Keratinocyte (primary cell): ENCODE measurements at regions not wholly inside any gene's neighbourhood (a gene's known extent, or its start where the extent isn't known, plus 50 kb on each side); places are given as distances from the start of the nearest gene placed in this dataset.

Experiments used
- DNase-seq: peaks from one replicate; pipeline ENCODE4 v3.0.0-alpha.2; 2011; ENCODE audit warnings: low read depth, missing footprints, low spot score
- FAIRE-seq: peaks from 2 replicates; lab custom pipeline; 2011; peaks lifted over from hg19 to GRCh38; lab: Jason Lieb, UNC
- H2AFZ ChIP-seq: 2 replicates; pipeline ENCODE4 v1.6.0; 2012; ENCODE audit warnings: low read length, control low read depth, inconsistent platforms; ENCODE audit not compliant: control insufficient read depth
- H3K27ac ChIP-seq: 2 replicates; pipeline ENCODE4 v1.5.1; 2011; ENCODE audit warnings: low read length; ENCODE audit not compliant: control insufficient read depth, insufficient read depth
- H3K27me3 ChIP-seq: 3 replicates; pipeline ENCODE4 v1.6.0; 2011; ENCODE audit warnings: low read length; ENCODE audit not compliant: control insufficient read depth, insufficient read depth; ENCODE audit errors: extremely low read depth
- H3K36me3 ChIP-seq, 2 experiments: 2 replicates in 1 of 2; 3 replicates in 1 of 2; pipeline ENCODE4 v1.5.1; 2011; ENCODE audit warnings: low read length in 2 of 2, mild to moderate bottlenecking in 1 of 2; ENCODE audit not compliant: control insufficient read depth in 2 of 2, insufficient read depth in 2 of 2; ENCODE audit errors: extremely low read depth in 1 of 2
- H3K4me1 ChIP-seq: 3 replicates; pipeline ENCODE4 v1.5.1; 2011; ENCODE audit warnings: low read length; ENCODE audit not compliant: control insufficient read depth, insufficient read depth; ENCODE audit errors: extremely low read depth
- H3K4me2 ChIP-seq: 3 replicates; pipeline ENCODE4 v1.6.0; 2011; ENCODE audit warnings: low read depth, low read length; ENCODE audit not compliant: control insufficient read depth, insufficient read depth; ENCODE audit errors: extremely low read depth
- H3K4me3 ChIP-seq, 3 experiments: fragments of 200-600 bp in 1 of 3; sonication (generic) in 1 of 3; 2 replicates in 2 of 3; 3 replicates in 1 of 3; pipeline ENCODE4 v1.5.1; 2011 to 2016; ENCODE audit warnings: low read length in 3 of 3, mild to moderate bottlenecking in 3 of 3, control low read depth in 2 of 3, inconsistent platforms in 1 of 3, low read depth in 1 of 3, mixed read lengths in 1 of 3, mixed run types in 1 of 3, moderate library complexity in 1 of 3; ENCODE audit not compliant: control insufficient read depth in 2 of 3, insufficient read depth in 2 of 3; ENCODE audit errors: extremely low read depth in 1 of 3
- H3K79me2 ChIP-seq: 2 replicates; pipeline ENCODE4 v1.6.0; 2012; ENCODE audit warnings: low read length; ENCODE audit not compliant: control insufficient read depth, insufficient read depth
- H3K9ac ChIP-seq: 3 replicates; pipeline ENCODE4 v1.6.0; 2011; ENCODE audit warnings: low read length; ENCODE audit not compliant: control insufficient read depth, insufficient read depth; ENCODE audit errors: extremely low read depth
- H3K9me1 ChIP-seq: 3 replicates; pipeline ENCODE4 v1.6.0; 2011; ENCODE audit warnings: low read length; ENCODE audit not compliant: control insufficient read depth, insufficient read depth; ENCODE audit errors: extremely low read depth
- H3K9me3 ChIP-seq: 2 replicates; pipeline ENCODE4 v1.5.1; 2012; ENCODE audit warnings: low read depth, low read length; ENCODE audit not compliant: control insufficient read depth
- H4K20me1 ChIP-seq: 3 replicates; pipeline ENCODE4 v1.6.0; 2011; ENCODE audit warnings: low read length; ENCODE audit not compliant: control insufficient read depth, insufficient read depth; ENCODE audit errors: extremely low read depth
- EZH2 ChIP-seq: IDR thresholded peaks from one replicate; pipeline ENCODE4 v1.6.1; 2012; ENCODE audit warnings: inconsistent platforms, mild to moderate bottlenecking, low read length, moderate library complexity
- dilution Hi-C: fragments of 300-500 bp; cut with MboI; formaldehyde crosslinking; loops from one replicate; pipeline ENCODE4 v1.7.0; 2020; ENCODE audit warnings: low sequenced_read_pairs; ENCODE audit not compliant: extremely low pct_ligation_motif_present
- TF ChIP-seq, protein P1 (sequence below), 3 experiments: IDR thresholded peaks in 1 of 3; conservative IDR thresholded peaks in 1 of 3; optimal IDR thresholded peaks in 1 of 3; 2 replicates in 2 of 3; 3 replicates in 1 of 3; pipeline versions ENCODE3 to v1.5.1; 2011; ENCODE audit warnings: low read length in 3 of 3, mild to moderate bottlenecking in 3 of 3, moderate library complexity in 2 of 3, control low read depth in 1 of 3, inconsistent platforms in 1 of 3; ENCODE audit not compliant: insufficient read depth in 2 of 3; ENCODE audit errors: extremely low read depth in 1 of 3

DNA sequence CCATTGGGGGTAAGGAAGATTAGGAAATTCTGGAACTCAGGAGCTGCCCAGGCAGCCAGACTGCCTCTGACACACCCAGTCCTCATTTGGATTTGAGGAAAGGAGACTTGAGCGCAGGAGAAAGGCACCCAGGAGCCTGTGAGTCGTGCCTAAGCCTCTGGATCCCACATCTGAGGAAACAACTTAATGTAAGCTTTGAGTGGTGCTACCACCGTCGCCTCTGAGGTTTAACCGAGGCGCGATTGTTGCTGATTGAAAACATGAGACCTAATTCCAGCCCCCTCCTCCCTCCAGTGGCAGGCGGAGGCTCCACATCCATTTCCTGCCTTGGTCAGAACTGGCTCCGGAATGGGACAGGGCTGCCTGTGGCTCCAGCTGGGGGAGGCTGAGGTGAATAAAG, 176.7 kb upstream of the PKDCC start:
- no peak overlapping the region for H3K27ac ChIP-seq
- no peak overlapping the region for H3K4me3 ChIP-seq
- H3K9ac ChIP-seq = no peak overlapping the region
- H3K79me2 ChIP-seq = no peaks in the 10 kb centered on the region
- H2AFZ ChIP-seq = no peak overlapping the region
- no peaks in the 10 kb centered on the region for H3K36me3 ChIP-seq
- TF ChIP-seq EZH2 = no peak
- TF ChIP-seq, protein P1, sequence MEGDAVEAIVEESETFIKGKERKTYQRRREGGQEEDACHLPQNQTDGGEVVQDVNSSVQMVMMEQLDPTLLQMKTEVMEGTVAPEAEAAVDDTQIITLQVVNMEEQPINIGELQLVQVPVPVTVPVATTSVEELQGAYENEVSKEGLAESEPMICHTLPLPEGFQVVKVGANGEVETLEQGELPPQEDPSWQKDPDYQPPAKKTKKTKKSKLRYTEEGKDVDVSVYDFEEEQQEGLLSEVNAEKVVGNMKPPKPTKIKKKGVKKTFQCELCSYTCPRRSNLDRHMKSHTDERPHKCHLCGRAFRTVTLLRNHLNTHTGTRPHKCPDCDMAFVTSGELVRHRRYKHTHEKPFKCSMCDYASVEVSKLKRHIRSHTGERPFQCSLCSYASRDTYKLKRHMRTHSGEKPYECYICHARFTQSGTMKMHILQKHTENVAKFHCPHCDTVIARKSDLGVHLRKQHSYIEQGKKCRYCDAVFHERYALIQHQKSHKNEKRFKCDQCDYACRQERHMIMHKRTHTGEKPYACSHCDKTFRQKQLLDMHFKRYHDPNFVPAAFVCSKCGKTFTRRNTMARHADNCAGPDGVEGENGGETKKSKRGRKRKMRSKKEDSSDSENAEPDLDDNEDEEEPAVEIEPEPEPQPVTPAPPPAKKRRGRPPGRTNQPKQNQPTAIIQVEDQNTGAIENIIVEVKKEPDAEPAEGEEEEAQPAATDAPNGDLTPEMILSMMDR (optimal IDR thresholded peaks at IDR 0.05 in 1 of 3, IDR thresholded peaks at IDR 0.05 in 1 of 3, conservative IDR thresholded peaks at IDR 0.05 in 1 of 3; ENCODE audit: extremely low read depth in 1 of 3, insufficient read depth in 2 of 3, low read length in 3 of 3) = no peak
- no peaks in the 10 kb centered on the region for H3K27me3 ChIP-seq
- H4K20me1 ChIP-seq = no peaks in the 10 kb centered on the region
- no peaks in the 10 kb centered on the region for H3K4me1 ChIP-seq
- no peaks in the 10 kb centered on the region for H3K9me1 ChIP-seq
- H3K4me2 ChIP-seq = no peak overlapping the region
- H3K9me3 ChIP-seq = no peaks in the 10 kb centered on the region
- dilution Hi-C loops = loop anchor here (25.0 kb wide), 1 partner anchor 216 kb away; no protein-coding TSS in a partner anchor
- DNase-seq = no peak
- FAIRE-seq = no peak

- H3K4me3 ChIP-seq = no peak overlapping the region
- no peaks in the 10 kb centered on the region for H3K9me3 ChIP-seq
- no peaks in the 10 kb centered on the region for H3K36me3 ChIP-seq
- H3K27ac ChIP-seq = no peak overlapping the region
- no peaks in the 10 kb centered on the region for H4K20me1 ChIP-seq
- no peak for DNase-seq
- no peak overlapping the region for H3K4me2 ChIP-seq
- no peak overlapping the region for H3K9ac ChIP-seq
- no peaks in the 10 kb centered on the region for H3K4me1 ChIP-seq
- no peaks in the 10 kb centered on the region for H3K79me2 ChIP-seq
- no peak for FAIRE-seq
- H3K27me3 ChIP-seq = no peaks in the 10 kb centered on the region
- dilution Hi-C loops = loop anchor here (25.0 kb wide), 1 partner anchor 215 kb away; no protein-coding TSS in a partner anchor
- TF ChIP-seq EZH2 = no peak
- TF ChIP-seq, protein P1 (optimal IDR thresholded peaks at IDR 0.05 in 1 of 3, IDR thresholded peaks at IDR 0.05 in 1 of 3, conservative IDR thresholded peaks at IDR 0.05 in 1 of 3; ENCODE audit: extremely low read depth in 1 of 3, insufficient read depth in 2 of 3, low read length in 3 of 3) = no peak
- no peaks in the 10 kb centered on the region for H3K9me1 ChIP-seq
- no peak overlapping the region for H2AFZ ChIP-seq
These were observed 175.2 kb upstream of the PKDCC start for GRCh38 chr2:41872646-41873045.
